AG04449 (cell line): ENCODE measurements at regions not wholly inside any gene's neighbourhood (a gene's known extent, or its start where the extent isn't known, plus 50 kb on each side); places are given as distances from the start of the nearest gene placed in this dataset.

Source experiments
- CTCF ChIA-PET: fragments of 350-600 bp; formaldehyde crosslinking; extraction: SDS; loops from one replicate; lab custom pipeline; 2021; ENCODE audit warnings: antibody characterized with exemption; lab: Yijun Ruan, JAX
- POLR2A ChIA-PET: fragments of 400-600, 350-600 bp; formaldehyde crosslinking; extraction: SDS; loops from one replicate; lab custom pipeline; 2020; ENCODE audit warnings: antibody characterized with exemption, inconsistent platforms; lab: Yijun Ruan, JAX
- DNase-seq: peaks from one replicate; pipeline ENCODE4 v3.0.0-alpha.2; 2010; ENCODE audit warnings: low read depth, low spot score
- H3K4me3 ChIP-seq: 2 replicates; pipeline ENCODE4 v1.5.1; 2011; ENCODE audit warnings: low read depth, mild to moderate bottlenecking, control low read depth, low read length
- CTCF ChIP-seq: IDR thresholded peaks from one replicate; pipeline ENCODE4 v1.5.1; 2011; ENCODE audit warnings: mild to moderate bottlenecking, moderate library complexity, low read length, control low read depth, inconsistent platforms; ENCODE audit not compliant: insufficient read depth; ENCODE audit errors: missing control alignments

GRCh38 chr16:65796481-65796880 lies 570.0 kb upstream of the CDH5 start:
- TF ChIP-seq CTCF: no peak
- DNase-seq: no peak
- ChIA-PET POLR2A (no interaction called here), CTCF (no interaction called here)
- no peak overlapping the region for H3K4me3 ChIP-seq

GRCh38 chr16:65794973-65795372 lies 571.5 kb upstream of the CDH5 start:
- ChIA-PET POLR2A (no interaction called here), CTCF (interaction anchor here (0.9 kb wide), 1 partner anchor 12 kb away, joined by 3 read pairs; no protein-coding TSS in a partner anchor)

GRCh38 chr16:65793781-65794180 lies 572.7 kb upstream of the CDH5 start:
- CTCF ChIA-PET: interaction anchor here (0.7 to 0.9 kb wide), 2 partner anchors 10 to 77 kb away, joined by 3 read pairs; no protein-coding TSS in a partner anchor
- no peak for TF ChIP-seq CTCF
- H3K4me3 ChIP-seq: no peak overlapping the region
- no peak for DNase-seq
- POLR2A ChIA-PET: no interaction called here

More at GRCh38 chr16:65794973-65795372, 571.5 kb upstream of the CDH5 start:
- no peak overlapping the region for H3K4me3 ChIP-seq
- no peak for DNase-seq
- no peak for TF ChIP-seq CTCF

GRCh38 chr16:65790768-65791167 lies 575.7 kb upstream of the CDH5 start:
- ChIA-PET POLR2A (no interaction called here), CTCF (no interaction called here)
- DNase-seq: no peak

GRCh38 chr16:65789161-65789945 lies 577.1 kb upstream of the CDH5 start:
- DNase-seq: no peak
- no peak for TF ChIP-seq CTCF
- no peak overlapping the region for H3K4me3 ChIP-seq
- CTCF ChIA-PET: no interaction called here
- POLR2A ChIA-PET: no interaction called here

More at GRCh38 chr16:65790768-65791167, 575.7 kb upstream of the CDH5 start:
- TF ChIP-seq CTCF: no peak
- H3K4me3 ChIP-seq: no peak overlapping the region

GRCh38 chr16:65788434-65789140 lies 577.9 kb upstream of the CDH5 start:
- CTCF ChIA-PET: no interaction called here
- no peak for TF ChIP-seq CTCF
- H3K4me3 ChIP-seq: no peak overlapping the region
- DNase-seq: no peak
- POLR2A ChIA-PET: no interaction called here
